GM23248 (cell line): ENCODE measurements at regions not wholly inside any gene's neighbourhood (a gene's known extent, or its start where the extent isn't known, plus 50 kb on each side); places are given as distances from the start of the nearest gene placed in this dataset.
"Not testable (repeated sequence)": the region's sequence is repeated elsewhere in the genome, so short reads cannot be mapped to it uniquely, and the experiment has no call there.

Experiments
- DNase-seq: peaks from one replicate; pipeline ENCODE4 v3.0.0-alpha.2; 2015
- H2AFZ ChIP-seq: fragments of 200-600 bp; sonication (generic); 2 replicates; pipeline ENCODE4 v1.6.1; 2016; ENCODE audit warnings: antibody characterized with exemption
- H3F3A ChIP-seq: fragments of 200-600 bp; sonication (generic); 2 replicates; pipeline ENCODE4 v1.6.1; 2016; ENCODE audit warnings: mild to moderate bottlenecking, antibody characterized with exemption, mixed run types; ENCODE audit not compliant: insufficient read depth
- H3K27ac ChIP-seq: fragments of 200-600 bp; sonication (generic); 2 replicates; pipeline ENCODE4 v1.5.1; 2016; ENCODE audit warnings: mild to moderate bottlenecking
- H3K27me3 ChIP-seq: fragments of 200-600 bp; sonication (generic); replicated peaks from 2 replicates; pipeline ENCODE4 v1.6.1; 2016; ENCODE audit warnings: mild to moderate bottlenecking; ENCODE audit not compliant: insufficient read depth
- H3K36me3 ChIP-seq: fragments of 200-600 bp; sonication (generic); 2 replicates; pipeline ENCODE4 v1.6.1; 2016; ENCODE audit warnings: low read depth, mild to moderate bottlenecking
- H3K4me1 ChIP-seq: fragments of 200-600 bp; sonication (generic); 2 replicates; pipeline ENCODE4 v1.6.1; 2016; ENCODE audit warnings: mild to moderate bottlenecking; ENCODE audit not compliant: insufficient read depth
- H3K4me2 ChIP-seq: fragments of 200-600 bp; sonication (generic); one replicate; pipeline ENCODE4 v1.6.1; 2016; ENCODE audit warnings: mild to moderate bottlenecking; ENCODE audit not compliant: unreplicated experiment
- H3K4me3 ChIP-seq: fragments of 200-600 bp; sonication (generic); 2 replicates; pipeline ENCODE4 v1.5.1; 2016; ENCODE audit warnings: mild to moderate bottlenecking
- H3K79me2 ChIP-seq: fragments of 200-600 bp; sonication (generic); 2 replicates; pipeline ENCODE4 v1.6.1; 2016; ENCODE audit warnings: mild to moderate bottlenecking; ENCODE audit not compliant: insufficient read depth
- H3K9ac ChIP-seq: fragments of 200-600 bp; sonication (generic); 2 replicates; pipeline ENCODE4 v1.6.1; 2016; ENCODE audit warnings: mild to moderate bottlenecking
- H3K9me2 ChIP-seq: fragments of 200-600 bp; sonication (generic); 2 replicates; pipeline ENCODE4 v1.6.1; 2016; ENCODE audit warnings: mixed run types, mild to moderate bottlenecking, moderate library complexity; ENCODE audit not compliant: insufficient read depth
- H3K9me3 ChIP-seq: fragments of 200-600 bp; sonication (generic); one replicate; pipeline ENCODE4 v1.6.1; 2017; ENCODE audit warnings: low read depth
- H4K20me1 ChIP-seq: fragments of 200-600 bp; sonication (generic); 2 replicates; pipeline ENCODE4 v1.6.0; 2016; ENCODE audit not compliant: insufficient read depth
- EZH2 ChIP-seq: fragments of 200-600 bp; sonication (generic); IDR thresholded peaks from 2 replicates; pipeline ENCODE4 v1.6.1; 2018; ENCODE audit warnings: antibody characterized with exemption, mild to moderate bottlenecking; ENCODE audit not compliant: insufficient read depth, poor library complexity, severe bottlenecking
- EZH2phosphoT487 ChIP-seq: fragments of 200-600 bp; sonication (generic); IDR thresholded peaks from 2 replicates; pipeline ENCODE4 v1.6.1; 2018; ENCODE audit warnings: antibody characterized with exemption, moderate library complexity, mild to moderate bottlenecking, low read depth; ENCODE audit not compliant: insufficient read depth
- WGBS, 2 experiments: methylation state at CpG; one replicate each; pipeline ENCODE4 v1.1.6; 2015 to 2017; ENCODE audit warnings: low lambda C conversion rate in 2 of 2, low coverage in 1 of 2; ENCODE audit errors: missing lambda C conversion rate in 2 of 2; 5-methylcytosine and 5-hydroxymethylcytosine counted together
- in situ Hi-C: fragments of 300-500 bp; cut with MboI; formaldehyde crosslinking; loops from 2 replicates; pipeline ENCODE4 v1.15.0; 2020

DNA sequence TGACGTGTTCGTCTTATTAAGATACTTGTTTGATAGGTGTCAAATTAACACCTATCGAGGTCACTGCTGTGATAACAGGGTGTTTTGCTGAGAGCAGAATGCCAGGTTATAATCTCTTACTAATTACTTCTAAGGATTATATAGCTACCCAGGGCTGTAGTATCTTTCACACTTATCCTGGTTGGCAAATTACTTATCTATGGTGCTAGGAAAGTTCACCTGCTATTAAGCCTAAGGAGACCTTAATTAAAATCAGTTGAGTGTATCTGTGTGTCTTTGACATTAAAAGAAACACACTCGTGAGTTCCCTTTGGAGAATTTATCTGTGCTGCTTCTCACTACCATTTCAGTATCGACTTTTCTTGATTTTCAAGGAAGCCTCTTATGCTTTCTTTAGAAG lies 301.6 kb upstream of the SLC16A7 start:
- no peak for DNase-seq
- H3K4me2 ChIP-seq, result no peak overlapping the region
- no peaks in the 10 kb centered on the region for H3K9me2 ChIP-seq
- no peak overlapping the region for H3K4me3 ChIP-seq
- in situ Hi-C loops, result no loop called here
- no peaks in the 10 kb centered on the region for H3K9me3 ChIP-seq
- H4K20me1 ChIP-seq, result no peaks in the 10 kb centered on the region
- no peak overlapping the region for H3K27ac ChIP-seq
- TF ChIP-seq EZH2 (no peak), EZH2phosphoT487 (no peak)
- no peaks in the 10 kb centered on the region for H3K36me3 ChIP-seq
- H3K79me2 ChIP-seq, result no peaks in the 10 kb centered on the region
- H2AFZ ChIP-seq, result no peak overlapping the region
- peaks cover 4% of the 10 kb centered on the region; the same call in 1 of the 2 replicates for H3K27me3 ChIP-seq
- no peak overlapping the region for H3K9ac ChIP-seq
- 21 to 37% methylated on average over 5 of the region's 5 CpGs for WGBS, 2 experiments
- H3F3A ChIP-seq, result no peaks in the 10 kb centered on the region
- H3K4me1 ChIP-seq, result no peaks in the 10 kb centered on the region

GRCh38 chr12:59282999-59283398 lies 312.8 kb upstream of the SLC16A7 start:
- TF ChIP-seq EZH2phosphoT487 (no peak), EZH2 (no peak)
- no peaks in the 10 kb centered on the region for H3K9me2 ChIP-seq
- 28 to 31% methylated on average over 2 of the region's 2 CpGs for WGBS, 2 experiments

DNA sequence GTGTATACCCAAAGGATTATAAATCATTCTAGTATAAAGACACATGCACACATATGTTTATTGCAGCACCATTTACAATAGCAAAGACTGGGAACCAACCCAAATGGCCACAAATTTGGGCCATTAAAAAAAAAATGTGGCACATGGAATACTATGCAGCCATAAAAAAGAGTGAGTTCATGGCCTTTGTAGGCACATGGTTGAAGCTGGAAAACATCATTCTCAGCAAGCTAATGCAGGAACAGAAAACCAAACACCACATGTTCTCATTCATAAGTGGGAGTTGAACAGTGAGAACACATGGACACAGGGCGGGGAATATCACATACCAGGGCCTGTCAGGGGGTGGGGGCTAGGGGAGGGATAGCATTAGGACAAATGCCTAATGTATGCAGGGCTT lies 322.3 kb upstream of the SLC16A7 start:
- H3K4me3 ChIP-seq, H3K27me3 ChIP-seq, H3K9me2 ChIP-seq, DNase-seq, H2AFZ ChIP-seq, H3K4me1 ChIP-seq, H3F3A ChIP-seq, H3K79me2 ChIP-seq, H3K36me3 ChIP-seq, in situ Hi-C loops, H3K9me3 ChIP-seq, H3K4me2 ChIP-seq, H4K20me1 ChIP-seq, H3K27ac ChIP-seq, H3K9ac ChIP-seq: not testable (repeated sequence)
- 27 to 43% methylated on average over 1 of the region's 1 CpG for WGBS, 2 experiments

More at GRCh38 chr12:59282999-59283398, 312.8 kb upstream of the SLC16A7 start:
- no peaks in the 10 kb centered on the region for H3K27me3 ChIP-seq
- H3K9me3 ChIP-seq, result no peaks in the 10 kb centered on the region
- no peaks in the 10 kb centered on the region for H4K20me1 ChIP-seq
- H3K4me1 ChIP-seq, result no peaks in the 10 kb centered on the region
- no peak overlapping the region for H3K9ac ChIP-seq
- in situ Hi-C loops, result no loop called here
- no peak for DNase-seq
- H3K36me3 ChIP-seq, result no peaks in the 10 kb centered on the region
- H3K79me2 ChIP-seq, result no peaks in the 10 kb centered on the region
- no peak overlapping the region for H3K4me2 ChIP-seq
- no peaks in the 10 kb centered on the region for H3F3A ChIP-seq
- H2AFZ ChIP-seq, result no peak overlapping the region
- no peak overlapping the region for H3K4me3 ChIP-seq
- no peak overlapping the region for H3K27ac ChIP-seq

GRCh38 chr12:59268295-59268809 lies 327.5 kb upstream of the SLC16A7 start:
- no peak overlapping the region for H3K4me2 ChIP-seq
- H3K4me1 ChIP-seq, result no peaks in the 10 kb centered on the region
- no peaks in the 10 kb centered on the region for H3K27me3 ChIP-seq
- no peak for DNase-seq
- H3K79me2 ChIP-seq, result no peaks in the 10 kb centered on the region
- no peak overlapping the region for H3K4me3 ChIP-seq
- no peaks in the 10 kb centered on the region for H3K36me3 ChIP-seq
- no peaks in the 10 kb centered on the region for H3F3A ChIP-seq
- no peak overlapping the region for H2AFZ ChIP-seq
- H3K27ac ChIP-seq, result no peak overlapping the region
- no peak overlapping the region for H3K9ac ChIP-seq
- no peaks in the 10 kb centered on the region for H3K9me3 ChIP-seq
- 43 to 48% methylated on average over 2 of the region's 2 CpGs for WGBS, 2 experiments
- no peaks in the 10 kb centered on the region for H3K9me2 ChIP-seq
- no peaks in the 10 kb centered on the region for H4K20me1 ChIP-seq
- in situ Hi-C loops, result no loop called here
- TF ChIP-seq EZH2phosphoT487, result no peak
- no peak for TF ChIP-seq EZH2

DNA sequence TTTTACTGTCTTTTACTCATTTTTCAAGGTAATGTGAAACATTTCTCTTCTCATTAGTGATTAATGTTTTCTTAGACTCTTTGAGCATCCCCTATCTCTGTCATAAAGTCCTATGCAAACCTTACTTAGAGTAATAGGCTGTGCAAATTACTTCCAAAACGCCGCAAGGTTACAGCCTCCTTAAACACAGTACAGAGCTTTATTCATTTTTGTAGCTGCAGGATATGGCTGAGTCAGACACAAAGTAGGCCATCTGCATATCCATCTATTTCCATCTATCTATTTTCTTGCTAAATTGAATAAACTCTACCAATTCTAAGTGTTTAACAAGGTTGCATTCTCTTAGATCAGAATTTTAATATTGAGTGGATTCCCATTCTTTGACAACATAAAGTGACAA lies 335.6 kb upstream of the SLC16A7 start:
- TF ChIP-seq EZH2phosphoT487 (no peak), EZH2 (no peak)
- H3K4me2 ChIP-seq, result no peak overlapping the region
- no peaks in the 10 kb centered on the region for H3K9me3 ChIP-seq
- no peaks in the 10 kb centered on the region for H3K79me2 ChIP-seq
- WGBS, 2 experiments, result 55 to 60% methylated on average over 2 of the region's 2 CpGs
- no peak for DNase-seq
- H3K4me1 ChIP-seq, result no peaks in the 10 kb centered on the region
- no peaks in the 10 kb centered on the region for H4K20me1 ChIP-seq
- no peaks in the 10 kb centered on the region for H3K9me2 ChIP-seq
- no peak overlapping the region for H2AFZ ChIP-seq
- H3K36me3 ChIP-seq, result no peaks in the 10 kb centered on the region
- in situ Hi-C loops, result no loop called here
- no peak overlapping the region for H3K27ac ChIP-seq
- H3F3A ChIP-seq, result no peaks in the 10 kb centered on the region
- H3K4me3 ChIP-seq, result no peak overlapping the region
- H3K9ac ChIP-seq, result no peak overlapping the region
- H3K27me3 ChIP-seq, result no peaks in the 10 kb centered on the region
